ENCODE measurements at regions not wholly inside any gene's neighbourhood (a gene's known extent, or its start where the extent isn't known, plus 50 kb on each side); places are given as distances from the start of the nearest gene placed in this dataset.
"Not testable (repeated sequence)": the region's sequence is repeated elsewhere in the genome, so short reads cannot be mapped to it uniquely, and the experiment has no call there.

DNA sequence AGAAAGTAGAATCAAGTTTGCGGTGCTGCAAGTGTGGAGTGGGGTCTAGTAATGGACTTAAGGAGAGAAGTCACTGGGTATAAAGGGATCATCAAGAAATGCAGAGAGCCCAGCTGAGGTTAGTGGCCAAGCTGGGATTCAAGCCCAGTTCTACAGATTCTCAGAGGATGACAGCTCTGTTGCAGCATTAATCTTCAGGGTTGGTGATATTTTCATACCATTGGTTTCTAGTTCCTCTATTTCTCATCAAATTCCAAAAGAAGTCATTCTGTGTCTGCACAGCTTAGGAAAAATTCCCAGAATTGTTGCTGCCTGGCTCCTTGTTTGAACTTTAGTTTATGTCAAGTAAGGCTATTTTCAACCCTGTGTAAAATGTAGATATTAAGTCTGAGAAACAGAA lies 169.5 kb upstream of the NTF3 start:
- DNase-seq (ENCODE audit: low read depth, low spot score): no peak

DNA sequence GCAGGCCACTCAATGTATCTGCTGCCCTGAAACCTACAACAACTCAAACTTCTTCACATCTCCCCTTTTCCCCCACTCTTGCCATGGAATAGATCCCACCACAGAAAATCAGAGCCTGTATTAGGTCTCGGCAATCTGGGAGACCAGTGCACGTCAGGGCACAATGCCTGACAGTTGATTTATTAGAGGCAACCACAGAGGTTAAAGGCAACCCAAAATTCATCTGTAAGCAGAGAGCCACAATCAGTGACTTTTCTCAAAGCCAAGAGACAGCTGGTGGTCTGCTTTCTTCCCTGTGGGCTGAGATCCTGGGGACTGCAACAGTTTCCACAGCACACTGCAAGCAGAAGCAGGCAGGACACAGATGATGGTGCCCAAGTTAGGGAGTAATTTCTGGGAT lies 169.0 kb upstream of the NTF3 start:
- DNase-seq (ENCODE audit: low read depth, low spot score): no peak

DNA sequence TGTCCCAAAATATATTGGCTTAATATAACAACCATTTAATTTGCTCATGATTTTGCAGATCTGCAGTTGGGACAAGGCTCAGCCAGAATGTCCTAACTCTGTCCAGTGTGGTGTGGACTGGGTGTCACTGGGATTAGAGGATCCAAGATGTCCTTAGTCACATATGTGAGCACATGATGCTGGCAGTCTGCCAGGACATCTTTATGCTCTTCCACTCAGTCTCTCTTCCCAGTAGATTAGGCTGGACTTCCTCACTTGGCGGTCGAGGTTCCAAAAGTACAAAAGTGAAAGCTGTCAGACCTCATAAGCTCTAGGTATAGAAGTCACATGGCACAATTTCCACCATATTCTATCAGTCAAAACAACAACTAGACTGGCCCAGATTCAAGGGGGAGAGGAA lies 167.9 kb upstream of the NTF3 start:
- no peak for DNase-seq (ENCODE audit: low read depth, low spot score)

DNA sequence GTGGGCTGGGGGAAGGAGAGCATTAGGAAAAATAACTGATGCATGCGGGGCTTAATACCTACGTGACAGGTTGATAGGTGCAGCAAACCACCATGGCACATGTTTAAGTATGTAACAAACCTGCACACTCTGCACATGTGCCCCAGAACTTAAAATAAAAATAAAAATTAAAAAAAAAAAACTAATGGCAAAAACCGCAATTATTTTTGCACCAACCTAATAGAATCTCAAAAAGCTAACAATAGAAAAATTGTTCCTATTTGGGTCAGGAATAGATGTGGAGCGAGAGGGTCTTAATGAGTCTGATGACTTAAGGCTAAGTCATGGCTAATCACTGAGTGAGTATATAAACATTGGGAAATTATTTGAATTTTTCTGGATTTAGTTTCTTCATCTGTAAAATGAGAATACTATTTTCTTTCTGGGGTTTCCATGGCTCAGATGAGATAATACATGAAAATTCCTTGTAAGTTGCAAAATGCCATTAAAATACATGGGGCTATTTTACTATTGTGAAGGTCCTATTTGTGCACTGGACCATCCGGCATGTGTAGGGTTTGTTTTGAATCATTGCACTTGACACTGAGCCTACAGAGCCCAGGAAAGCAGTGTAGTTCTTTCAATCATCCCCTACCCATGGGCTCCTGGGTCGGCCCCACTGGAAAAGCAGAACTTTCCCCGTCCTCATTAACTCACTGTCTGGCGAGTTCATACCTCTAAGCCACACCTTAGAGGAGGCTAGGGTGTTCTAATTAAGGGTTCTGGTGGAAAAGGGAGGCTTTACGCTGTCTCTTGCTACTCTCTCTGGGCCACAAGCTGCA lies 164.1 kb upstream of the NTF3 start:
- no peak for DNase-seq (ENCODE audit: low read depth, low spot score)

DNA sequence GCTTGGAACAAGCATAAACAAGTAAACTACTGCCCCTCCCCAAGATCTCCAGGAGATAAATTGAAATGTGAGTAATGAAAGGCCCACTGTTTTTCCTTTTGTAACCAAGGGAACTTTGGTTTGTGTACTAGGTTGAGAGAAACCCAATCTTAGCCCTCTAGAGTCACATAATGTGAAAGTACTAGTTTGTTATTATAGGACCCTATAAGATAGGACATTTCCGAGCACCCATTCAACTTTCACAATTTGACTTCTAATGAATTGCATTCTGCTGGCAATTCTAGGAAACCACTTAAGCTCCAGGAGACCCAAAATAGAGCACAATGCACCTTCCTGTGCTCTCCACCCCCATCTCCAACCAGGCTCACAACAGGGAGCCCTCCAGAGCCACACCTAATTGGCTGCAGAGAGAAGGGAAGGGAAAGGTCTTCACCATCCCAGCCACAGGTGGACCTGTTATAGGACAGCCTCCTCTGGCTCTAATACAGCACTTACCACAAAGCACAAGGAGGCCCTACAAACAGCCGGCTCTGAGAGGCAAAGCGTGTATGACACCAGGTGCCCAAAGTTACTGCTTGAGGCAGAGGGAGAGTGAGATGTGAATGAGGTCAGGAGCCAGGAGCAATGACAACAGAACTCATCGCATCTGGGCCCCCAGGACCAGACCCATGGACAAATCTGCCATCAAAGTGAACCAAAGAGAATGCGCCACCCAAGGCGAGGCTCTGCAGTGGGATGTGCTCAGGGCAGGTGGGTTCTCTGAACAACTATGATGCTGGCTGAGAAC lies 163.3 kb upstream of the NTF3 start:
- DNase-seq (ENCODE audit: low read depth, low spot score): no peak

DNA sequence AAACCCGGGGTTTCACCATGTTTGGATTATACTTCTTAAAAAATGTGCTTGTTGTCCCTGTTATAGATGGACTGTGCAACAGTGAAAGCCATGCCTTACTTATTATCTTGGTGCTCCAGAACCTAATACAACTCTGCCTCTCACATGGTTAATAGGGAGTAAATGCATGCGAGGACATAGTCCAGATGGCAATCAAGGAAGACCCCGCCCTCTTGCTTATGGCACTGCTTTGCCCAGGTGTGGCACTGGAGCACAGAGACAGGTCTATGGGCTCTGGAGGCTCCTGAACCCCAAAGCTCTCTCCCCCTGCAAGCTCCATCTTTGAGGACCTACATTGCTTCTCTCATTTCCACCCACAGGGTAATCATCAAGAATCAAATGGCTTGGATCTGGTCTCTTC lies 162.1 kb upstream of the NTF3 start:
- no peak for DNase-seq (ENCODE audit: low read depth, low spot score)

DNA sequence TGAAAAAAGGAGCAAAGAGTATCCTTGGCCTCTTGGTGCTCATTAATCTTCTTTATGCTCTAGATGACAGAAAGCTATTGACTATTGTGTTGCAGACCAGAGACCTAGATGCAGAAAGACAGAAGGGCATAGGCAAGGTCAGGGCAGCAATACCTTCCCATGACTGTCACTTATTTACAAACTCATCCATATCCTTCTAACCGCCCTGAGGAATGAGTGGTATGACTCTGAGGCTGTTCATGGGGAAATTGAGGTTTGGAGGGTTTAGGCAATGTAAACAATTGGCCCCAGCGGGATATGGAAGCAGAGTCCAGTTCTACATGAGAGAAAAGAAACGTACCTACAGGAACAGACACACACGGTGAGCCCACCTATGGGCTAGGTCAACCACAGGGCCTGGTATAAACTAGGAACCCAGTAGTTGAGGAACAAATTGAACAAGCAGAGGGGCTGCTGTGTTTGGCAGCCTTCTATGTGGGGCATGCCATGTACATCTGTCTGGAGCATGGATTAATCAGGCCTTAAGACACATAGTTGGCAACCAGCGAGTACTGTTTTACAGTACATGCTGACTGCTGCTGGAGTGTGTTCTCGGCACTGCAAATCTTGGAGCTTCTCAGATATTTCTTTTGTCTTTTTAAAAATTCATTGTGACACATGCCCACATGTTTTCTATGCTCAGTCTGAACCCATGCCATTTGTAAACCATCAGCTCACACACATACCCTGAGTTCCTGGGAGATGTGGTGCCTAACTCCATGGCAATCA lies 159.7 kb upstream of the NTF3 start:
- DNase-seq (ENCODE audit: low read depth, low spot score): no peak

DNA sequence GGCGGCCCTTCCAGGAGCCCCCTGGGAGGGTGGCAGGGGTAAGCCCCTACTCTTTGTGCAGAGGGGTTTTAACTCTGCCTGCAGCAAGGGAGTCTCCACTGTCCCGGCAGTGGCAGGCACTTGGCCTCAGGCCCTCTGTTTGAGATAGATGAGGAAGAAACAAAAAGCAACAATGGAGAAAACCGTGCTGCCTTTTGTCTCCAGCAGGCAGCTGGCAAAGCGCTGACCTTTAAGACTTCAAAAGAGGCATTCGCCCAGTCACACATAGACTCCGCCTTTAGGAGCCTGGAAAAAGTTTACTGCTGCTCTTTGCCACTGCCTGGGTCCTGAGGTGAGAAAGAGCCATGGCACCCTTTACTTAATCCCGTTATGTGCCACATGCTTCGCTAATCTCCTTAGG lies 158.2 kb upstream of the NTF3 start:
- DNase-seq (ENCODE audit: low read depth, low spot score): no peak

DNA sequence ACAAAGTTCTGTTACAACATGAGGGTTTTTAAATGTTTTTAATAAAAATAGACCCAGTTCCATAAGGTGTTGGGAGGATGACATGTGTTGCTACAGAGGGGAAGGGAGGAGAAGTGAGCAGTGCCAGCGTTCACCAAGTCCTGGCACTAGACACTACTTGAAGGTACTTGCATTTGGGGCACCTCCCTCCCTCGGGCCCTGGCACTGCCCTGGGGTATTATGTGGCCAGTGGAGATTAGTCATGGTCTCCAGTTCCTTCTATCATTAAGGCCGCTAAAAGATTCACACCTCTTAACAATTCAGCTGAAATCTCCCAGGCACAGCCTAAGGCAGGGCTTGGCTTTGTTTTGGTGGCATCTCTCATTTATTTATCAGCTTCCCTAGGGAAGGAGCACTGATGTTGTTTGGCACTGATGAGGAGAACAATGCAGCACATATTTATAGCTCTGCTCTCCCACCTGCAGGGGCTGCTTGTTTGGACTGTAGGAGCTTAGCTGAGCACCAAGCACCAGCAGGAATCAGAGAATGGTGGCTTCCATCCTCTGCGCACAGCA lies 155.5 kb upstream of the NTF3 start:
- no peak for DNase-seq (ENCODE audit: low read depth, low spot score)

DNA sequence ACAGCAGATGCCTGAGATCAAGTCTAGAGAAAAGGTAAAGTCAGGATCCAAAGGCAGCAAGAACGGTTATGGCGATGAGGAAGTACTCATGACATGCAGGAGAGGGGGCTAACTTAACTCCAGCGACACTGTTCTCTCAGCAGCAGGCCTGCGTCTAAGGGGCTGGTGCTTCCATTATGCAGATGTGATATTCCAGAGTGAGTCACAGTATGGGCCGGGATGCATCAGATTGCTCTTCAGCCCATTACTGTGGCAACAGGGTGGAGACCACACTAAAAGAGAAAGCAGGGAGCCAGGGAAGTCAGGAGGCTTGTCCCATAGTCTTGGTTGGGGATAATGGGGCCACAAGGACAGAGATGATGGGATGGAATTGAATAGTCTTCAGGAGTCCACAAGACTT lies 151.8 kb upstream of the NTF3 start:
- DNase-seq (ENCODE audit: low read depth, low spot score): no peak

DNA sequence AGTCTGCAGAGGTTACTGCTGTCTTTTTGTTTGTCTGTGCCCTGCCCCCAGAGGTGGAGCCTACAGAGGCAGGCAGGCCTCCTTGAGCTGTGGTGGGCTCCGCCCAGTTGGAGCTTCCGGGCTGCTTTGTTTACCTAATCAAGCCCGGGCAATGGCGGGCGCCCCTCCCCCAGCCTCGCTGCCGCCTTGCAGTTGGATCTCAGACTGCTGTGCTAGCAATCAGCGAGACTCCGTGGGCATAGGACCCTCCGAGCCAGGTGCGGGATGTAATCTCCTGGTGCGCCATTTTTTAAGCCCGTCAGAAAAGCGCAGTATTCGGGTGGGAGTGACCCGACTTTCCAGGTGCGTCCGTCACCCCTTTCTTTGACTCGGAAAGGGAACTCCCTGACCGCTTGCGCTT lies 141.5 kb upstream of the NTF3 start:
- DNase-seq (ENCODE audit: low read depth, low spot score): not testable (repeated sequence)

DNA sequence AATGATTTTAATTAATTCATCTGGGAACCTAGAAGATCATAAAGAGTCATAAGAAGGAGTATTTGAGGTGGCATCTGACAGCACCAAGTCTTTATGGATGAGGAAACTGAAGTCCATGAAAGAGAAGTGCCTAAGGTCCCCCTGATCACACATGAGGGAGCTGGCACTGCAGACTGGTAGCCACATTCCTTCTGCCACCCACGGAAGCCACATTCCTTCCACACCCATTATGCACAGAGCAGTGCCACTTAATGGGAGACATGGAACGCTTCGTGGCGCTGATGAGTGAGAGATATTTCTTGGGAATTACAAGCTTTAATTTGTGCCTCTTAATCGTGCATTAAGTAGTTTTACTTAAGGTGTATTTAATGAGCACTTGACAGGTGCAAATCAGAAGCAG lies 139.3 kb upstream of the NTF3 start:
- no peak for DNase-seq (ENCODE audit: low read depth, low spot score)

DNA sequence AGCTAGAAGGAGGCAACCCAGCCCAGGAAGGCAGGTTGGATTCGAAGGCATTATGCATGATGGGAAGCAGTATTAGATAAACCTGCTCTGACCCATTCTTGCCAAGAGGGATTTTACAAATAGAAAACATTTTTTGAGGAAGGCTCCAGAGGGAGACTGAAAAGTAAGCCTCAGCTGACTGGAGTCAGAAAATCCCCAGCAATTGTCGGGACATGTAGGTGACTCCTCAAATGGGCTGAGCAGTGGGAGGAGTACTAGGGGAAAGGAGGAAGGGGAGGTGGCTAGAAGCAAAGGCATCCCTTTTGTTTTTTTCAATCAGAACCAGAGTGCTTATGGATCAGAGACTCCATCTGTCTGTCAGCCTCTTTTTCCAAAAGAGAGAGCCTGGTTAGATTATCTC lies 138.1 kb upstream of the NTF3 start:
- no peak for DNase-seq (ENCODE audit: low read depth, low spot score)

DNA sequence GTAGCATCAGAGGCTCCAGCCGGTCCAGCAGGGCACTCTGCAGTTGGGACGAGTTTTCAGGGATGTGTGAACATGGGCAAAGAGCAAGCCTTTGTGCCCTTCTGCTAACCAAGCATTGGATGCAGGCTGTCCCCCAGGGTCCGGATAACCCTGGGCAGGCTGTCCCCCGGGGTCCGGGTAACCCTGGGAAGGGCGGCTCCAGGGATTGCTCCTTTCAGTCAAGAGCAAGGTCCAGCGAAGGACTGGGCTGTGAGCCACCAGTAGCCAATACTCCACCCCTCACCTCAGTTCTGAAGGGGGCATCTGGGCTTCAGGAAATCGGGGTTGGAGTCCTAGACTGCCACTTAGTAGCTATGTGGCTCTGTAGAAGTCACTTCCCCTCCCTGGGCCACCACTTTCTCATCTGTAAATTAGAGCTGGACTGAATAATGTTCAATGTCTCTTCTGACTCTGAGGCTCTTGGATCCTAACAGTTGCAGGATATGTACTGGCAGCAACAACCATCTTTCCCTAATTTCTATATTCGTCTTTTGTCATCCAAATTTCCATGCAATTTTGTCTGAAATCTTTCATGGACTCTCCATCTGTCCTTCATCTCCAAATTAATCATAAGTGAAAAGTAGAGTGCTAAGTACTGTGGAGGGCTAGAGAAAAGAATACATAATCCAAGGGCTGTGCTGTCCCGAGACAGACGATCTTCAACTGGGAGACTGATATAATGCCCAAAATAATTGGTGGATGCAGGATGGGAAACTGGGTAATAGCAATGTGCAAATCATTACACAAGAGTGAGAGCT lies 137.4 kb upstream of the NTF3 start:
- no peak for DNase-seq (ENCODE audit: low read depth, low spot score)

DNA sequence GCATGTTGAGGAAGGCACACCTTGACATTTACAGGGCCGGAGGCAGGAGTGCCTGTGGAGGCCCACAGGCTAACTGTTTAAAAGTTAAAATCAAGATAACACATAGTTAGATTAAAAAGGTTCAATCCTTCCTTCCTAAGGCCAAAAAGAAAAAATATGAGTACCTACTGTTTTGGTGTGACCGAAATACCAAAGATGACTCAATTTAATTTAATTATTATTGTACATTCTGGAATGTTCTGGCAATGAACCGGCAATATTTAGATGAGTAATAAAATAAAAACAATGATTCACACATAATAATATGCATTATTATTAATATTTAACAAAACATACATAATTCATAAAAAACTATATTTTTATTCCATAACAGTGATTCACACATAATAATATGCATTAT lies 136.8 kb upstream of the NTF3 start:
- DNase-seq (ENCODE audit: low read depth, low spot score): no peak

DNA sequence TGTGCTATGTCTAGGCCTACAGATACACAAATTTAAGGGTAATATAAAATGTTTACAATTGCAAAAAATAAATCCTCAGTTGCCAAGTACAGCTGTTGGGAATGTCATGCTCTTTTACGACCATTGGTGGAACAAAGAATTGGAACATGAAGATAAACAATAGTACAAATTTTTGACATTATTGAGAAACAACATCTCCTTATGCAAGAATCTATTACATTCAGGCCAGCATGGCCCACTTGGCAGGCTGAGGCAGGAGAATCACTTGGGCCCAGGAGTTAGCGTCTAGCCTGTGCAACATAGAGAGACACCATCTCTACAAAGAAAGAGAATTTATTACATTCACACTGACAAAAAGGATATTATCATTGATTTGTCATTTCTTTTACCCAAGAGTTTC lies 135.9 kb upstream of the NTF3 start:
- no peak for DNase-seq (ENCODE audit: low read depth, low spot score)

DNA sequence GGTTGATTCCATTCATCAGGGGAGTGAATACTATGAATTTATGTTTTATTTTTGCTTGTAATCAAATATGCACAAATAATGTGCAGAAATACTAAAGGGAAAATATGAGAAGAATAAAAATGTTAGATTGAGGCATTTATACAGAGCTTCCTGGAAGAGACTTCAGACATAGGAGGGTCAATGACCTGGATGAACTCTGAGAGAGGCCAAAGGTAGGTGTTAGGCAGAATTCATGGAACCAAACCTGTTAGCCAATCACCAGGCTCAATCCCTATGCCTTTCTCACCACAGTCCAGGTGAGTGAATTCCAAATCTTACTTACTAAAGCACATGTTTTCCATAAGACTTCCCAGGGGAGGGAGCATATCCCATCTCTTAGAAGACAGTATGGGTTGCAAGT lies 130.4 kb upstream of the NTF3 start:
- DNase-seq (ENCODE audit: low read depth, low spot score): no peak

DNA sequence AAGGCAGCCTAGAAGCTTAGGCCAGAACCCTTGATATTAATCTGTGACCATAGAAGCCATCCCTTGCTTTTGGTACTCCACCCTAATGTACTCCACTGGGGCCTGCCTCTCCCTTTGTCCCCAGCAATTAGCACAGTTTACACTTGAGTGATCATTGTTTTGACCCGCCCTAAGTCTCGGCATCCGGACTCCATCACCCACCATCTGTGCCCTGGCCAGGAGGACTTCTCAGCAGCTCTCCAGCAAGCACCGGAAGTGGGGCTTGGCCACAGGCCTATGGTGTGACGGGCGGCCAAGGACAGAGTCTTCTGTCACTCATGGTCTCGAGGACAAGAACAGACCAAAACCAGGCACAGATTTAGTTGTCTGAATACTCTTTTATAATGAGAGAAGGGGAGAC lies 126.5 kb upstream of the NTF3 start:
- no peak for DNase-seq (ENCODE audit: low read depth, low spot score)

DNA sequence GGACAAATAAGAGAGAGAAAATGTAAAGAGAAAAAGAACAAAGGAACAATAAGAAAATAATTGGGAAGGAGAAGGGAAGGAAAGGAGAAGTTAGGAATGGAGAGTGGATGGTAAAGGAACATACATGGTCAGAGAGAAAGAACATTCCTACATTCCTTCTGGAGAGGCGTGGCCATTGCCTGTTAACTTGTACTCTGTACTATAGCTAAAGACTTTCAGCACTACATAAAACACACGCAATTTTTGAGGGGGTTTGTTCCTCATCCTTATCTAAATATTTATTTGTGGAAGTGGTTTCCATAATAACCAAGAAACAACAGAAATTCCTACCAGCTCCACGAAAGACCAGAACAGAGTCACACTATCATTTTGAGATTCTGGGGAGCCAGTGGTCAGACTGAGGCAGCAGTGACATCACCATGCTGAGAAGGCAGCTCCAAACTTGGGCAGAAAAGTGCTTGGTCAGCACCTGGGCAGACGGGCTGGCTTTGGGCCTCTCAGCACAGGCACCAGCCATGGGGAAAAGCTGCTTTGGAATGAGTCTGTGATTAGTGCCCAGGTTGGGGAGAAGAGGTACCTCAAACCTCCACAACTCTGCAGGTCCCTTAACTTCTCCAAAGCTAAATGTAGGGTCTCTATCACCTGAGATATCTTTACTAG lies 125.9 kb upstream of the NTF3 start:
- no peak for DNase-seq (ENCODE audit: low read depth, low spot score)

DNA sequence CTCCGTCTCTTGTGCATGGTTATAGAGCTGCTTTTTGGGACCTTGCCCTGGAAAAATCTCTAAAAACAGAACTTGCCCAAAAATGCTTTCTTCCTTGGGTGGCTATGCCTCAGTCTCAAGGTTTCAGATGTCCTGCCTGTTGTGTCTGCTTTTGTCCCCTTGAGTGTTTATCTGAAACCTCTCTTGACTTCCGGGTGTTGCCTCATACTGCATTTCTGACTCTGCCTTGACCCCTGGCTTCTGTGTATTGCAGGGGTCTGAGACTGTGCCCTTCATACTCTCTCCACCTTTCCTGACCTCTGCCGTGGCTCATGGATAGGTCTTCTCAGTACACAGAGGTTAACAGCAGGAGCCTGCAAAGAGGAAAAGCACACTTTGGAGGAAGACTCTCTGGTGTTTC lies 124.8 kb upstream of the NTF3 start:
- no peak for DNase-seq (ENCODE audit: low read depth, low spot score)

DNA sequence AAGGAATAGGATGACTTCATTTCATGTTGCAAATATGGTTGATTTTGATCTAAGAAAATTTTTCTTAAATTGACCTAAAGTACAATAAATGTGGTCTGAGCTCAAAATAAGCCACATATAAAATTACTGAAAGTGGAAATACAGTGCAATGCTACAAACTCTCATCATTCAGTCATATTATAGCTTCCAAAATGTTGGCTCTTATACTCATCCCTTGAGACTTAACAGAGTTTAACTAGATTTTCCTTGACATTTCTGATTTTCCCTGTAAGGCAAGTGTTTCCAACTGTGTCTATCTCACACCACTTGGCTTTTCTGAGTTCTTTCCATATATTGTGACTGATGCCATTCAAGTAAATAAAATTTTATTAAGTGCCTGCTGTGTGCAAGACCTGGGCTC lies 123.7 kb upstream of the NTF3 start:
- no peak for DNase-seq (ENCODE audit: low read depth, low spot score)

Data from brain pericyte (primary cell).